Keratinocyte (primary cell): ENCODE measurements at regions not wholly inside any gene's neighbourhood (a gene's known extent, or its start where the extent isn't known, plus 50 kb on each side); places are given as distances from the start of the nearest gene placed in this dataset.

Source experiments
- DNase-seq: peaks from one replicate; pipeline ENCODE4 v3.0.0-alpha.2; 2011; ENCODE audit warnings: low read depth, missing footprints, low spot score
- FAIRE-seq: peaks from 2 replicates; lab custom pipeline; 2011; peaks lifted over from hg19 to GRCh38; lab: Jason Lieb, UNC
- H2AFZ ChIP-seq: 2 replicates; pipeline ENCODE4 v1.6.0; 2012; ENCODE audit warnings: low read length, control low read depth, inconsistent platforms; ENCODE audit not compliant: control insufficient read depth
- H3K27ac ChIP-seq: 2 replicates; pipeline ENCODE4 v1.5.1; 2011; ENCODE audit warnings: low read length; ENCODE audit not compliant: control insufficient read depth, insufficient read depth
- H3K27me3 ChIP-seq: 3 replicates; pipeline ENCODE4 v1.6.0; 2011; ENCODE audit warnings: low read length; ENCODE audit not compliant: control insufficient read depth, insufficient read depth; ENCODE audit errors: extremely low read depth
- H3K36me3 ChIP-seq, 2 experiments: 2 replicates in 1 of 2; 3 replicates in 1 of 2; pipeline ENCODE4 v1.5.1; 2011; ENCODE audit warnings: low read length in 2 of 2, mild to moderate bottlenecking in 1 of 2; ENCODE audit not compliant: control insufficient read depth in 2 of 2, insufficient read depth in 2 of 2; ENCODE audit errors: extremely low read depth in 1 of 2
- H3K4me1 ChIP-seq: 3 replicates; pipeline ENCODE4 v1.5.1; 2011; ENCODE audit warnings: low read length; ENCODE audit not compliant: control insufficient read depth, insufficient read depth; ENCODE audit errors: extremely low read depth
- H3K4me2 ChIP-seq: 3 replicates; pipeline ENCODE4 v1.6.0; 2011; ENCODE audit warnings: low read depth, low read length; ENCODE audit not compliant: control insufficient read depth, insufficient read depth; ENCODE audit errors: extremely low read depth
- H3K4me3 ChIP-seq, 3 experiments: fragments of 200-600 bp in 1 of 3; sonication (generic) in 1 of 3; 2 replicates in 2 of 3; 3 replicates in 1 of 3; pipeline ENCODE4 v1.5.1; 2011 to 2016; ENCODE audit warnings: low read length in 3 of 3, mild to moderate bottlenecking in 3 of 3, control low read depth in 2 of 3, inconsistent platforms in 1 of 3, low read depth in 1 of 3, mixed read lengths in 1 of 3, mixed run types in 1 of 3, moderate library complexity in 1 of 3; ENCODE audit not compliant: control insufficient read depth in 2 of 3, insufficient read depth in 2 of 3; ENCODE audit errors: extremely low read depth in 1 of 3
- H3K79me2 ChIP-seq: 2 replicates; pipeline ENCODE4 v1.6.0; 2012; ENCODE audit warnings: low read length; ENCODE audit not compliant: control insufficient read depth, insufficient read depth
- H3K9ac ChIP-seq: 3 replicates; pipeline ENCODE4 v1.6.0; 2011; ENCODE audit warnings: low read length; ENCODE audit not compliant: control insufficient read depth, insufficient read depth; ENCODE audit errors: extremely low read depth
- H3K9me1 ChIP-seq: 3 replicates; pipeline ENCODE4 v1.6.0; 2011; ENCODE audit warnings: low read length; ENCODE audit not compliant: control insufficient read depth, insufficient read depth; ENCODE audit errors: extremely low read depth
- H3K9me3 ChIP-seq: 2 replicates; pipeline ENCODE4 v1.5.1; 2012; ENCODE audit warnings: low read depth, low read length; ENCODE audit not compliant: control insufficient read depth
- H4K20me1 ChIP-seq: 3 replicates; pipeline ENCODE4 v1.6.0; 2011; ENCODE audit warnings: low read length; ENCODE audit not compliant: control insufficient read depth, insufficient read depth; ENCODE audit errors: extremely low read depth
- EZH2 ChIP-seq: IDR thresholded peaks from one replicate; pipeline ENCODE4 v1.6.1; 2012; ENCODE audit warnings: inconsistent platforms, mild to moderate bottlenecking, low read length, moderate library complexity
- dilution Hi-C: fragments of 300-500 bp; cut with MboI; formaldehyde crosslinking; loops from one replicate; pipeline ENCODE4 v1.7.0; 2020; ENCODE audit warnings: low sequenced_read_pairs; ENCODE audit not compliant: extremely low pct_ligation_motif_present
- TF ChIP-seq, protein P1 (sequence below), 3 experiments: IDR thresholded peaks in 1 of 3; conservative IDR thresholded peaks in 1 of 3; optimal IDR thresholded peaks in 1 of 3; 2 replicates in 2 of 3; 3 replicates in 1 of 3; pipeline versions ENCODE3 to v1.5.1; 2011; ENCODE audit warnings: low read length in 3 of 3, mild to moderate bottlenecking in 3 of 3, moderate library complexity in 2 of 3, control low read depth in 1 of 3, inconsistent platforms in 1 of 3; ENCODE audit not compliant: insufficient read depth in 2 of 3; ENCODE audit errors: extremely low read depth in 1 of 3

GRCh38 chr1:237975376-237975775, 84.7 kb upstream of the ZP4 start:
- Histone ChIP-seq H4K20me1 (no peaks in the 10 kb centered on the region), H3K9ac (no peak overlapping the region), H3K27ac (no peak overlapping the region), H3K27me3 (no peaks in the 10 kb centered on the region), H3K79me2 (no peaks in the 10 kb centered on the region), H3K9me1 (no peaks in the 10 kb centered on the region), H3K4me2 (no peak overlapping the region), H2AFZ (no peak overlapping the region), H3K4me3 (no peak overlapping the region), H3K9me3 (no peaks in the 10 kb centered on the region), H3K36me3 (no peaks in the 10 kb centered on the region), H3K4me1 (no peaks in the 10 kb centered on the region)
- DNase-seq (no peak), FAIRE-seq (no peak)
- dilution Hi-C loops: no loop called here
- TF ChIP-seq EZH2: no peak
- TF ChIP-seq, protein P1, sequence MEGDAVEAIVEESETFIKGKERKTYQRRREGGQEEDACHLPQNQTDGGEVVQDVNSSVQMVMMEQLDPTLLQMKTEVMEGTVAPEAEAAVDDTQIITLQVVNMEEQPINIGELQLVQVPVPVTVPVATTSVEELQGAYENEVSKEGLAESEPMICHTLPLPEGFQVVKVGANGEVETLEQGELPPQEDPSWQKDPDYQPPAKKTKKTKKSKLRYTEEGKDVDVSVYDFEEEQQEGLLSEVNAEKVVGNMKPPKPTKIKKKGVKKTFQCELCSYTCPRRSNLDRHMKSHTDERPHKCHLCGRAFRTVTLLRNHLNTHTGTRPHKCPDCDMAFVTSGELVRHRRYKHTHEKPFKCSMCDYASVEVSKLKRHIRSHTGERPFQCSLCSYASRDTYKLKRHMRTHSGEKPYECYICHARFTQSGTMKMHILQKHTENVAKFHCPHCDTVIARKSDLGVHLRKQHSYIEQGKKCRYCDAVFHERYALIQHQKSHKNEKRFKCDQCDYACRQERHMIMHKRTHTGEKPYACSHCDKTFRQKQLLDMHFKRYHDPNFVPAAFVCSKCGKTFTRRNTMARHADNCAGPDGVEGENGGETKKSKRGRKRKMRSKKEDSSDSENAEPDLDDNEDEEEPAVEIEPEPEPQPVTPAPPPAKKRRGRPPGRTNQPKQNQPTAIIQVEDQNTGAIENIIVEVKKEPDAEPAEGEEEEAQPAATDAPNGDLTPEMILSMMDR (optimal IDR thresholded peaks at IDR 0.05 in 1 of 3, IDR thresholded peaks at IDR 0.05 in 1 of 3, conservative IDR thresholded peaks at IDR 0.05 in 1 of 3; ENCODE audit: extremely low read depth in 1 of 3, insufficient read depth in 2 of 3, low read length in 3 of 3): no peak

DNA sequence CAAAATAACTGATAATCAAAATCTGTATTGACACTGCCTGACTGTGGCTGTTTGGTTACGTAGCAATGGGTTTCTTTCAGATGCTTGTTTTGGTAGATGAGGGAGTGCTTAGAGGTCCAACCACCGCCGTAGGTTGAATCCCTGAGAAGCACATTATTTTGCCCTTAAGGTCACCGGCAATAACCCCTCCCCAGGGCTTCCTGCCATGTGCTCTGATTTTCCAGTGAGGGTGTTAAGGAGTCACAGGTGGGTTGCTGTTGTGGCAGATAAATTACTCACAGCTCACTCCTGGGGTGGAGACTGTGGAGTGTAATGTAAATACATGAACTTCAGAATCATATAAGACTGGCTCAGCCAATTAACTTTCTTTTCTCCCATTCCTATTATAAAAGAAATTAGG, 81.5 kb upstream of the ZP4 start:
- Histone ChIP-seq H3K9me3 (no peaks in the 10 kb centered on the region), H3K4me2 (no peak overlapping the region), H3K36me3 (no peaks in the 10 kb centered on the region), H2AFZ (no peak overlapping the region), H3K27ac (no peak overlapping the region), H3K27me3 (no peaks in the 10 kb centered on the region), H3K79me2 (no peaks in the 10 kb centered on the region), H4K20me1 (no peaks in the 10 kb centered on the region), H3K9me1 (no peaks in the 10 kb centered on the region), H3K4me3 (no peak overlapping the region), H3K4me1 (no peaks in the 10 kb centered on the region), H3K9ac (no peak overlapping the region)
- no peak for TF ChIP-seq EZH2
- TF ChIP-seq, protein P1 (optimal IDR thresholded peaks at IDR 0.05 in 1 of 3, IDR thresholded peaks at IDR 0.05 in 1 of 3, conservative IDR thresholded peaks at IDR 0.05 in 1 of 3; ENCODE audit: extremely low read depth in 1 of 3, insufficient read depth in 2 of 3, low read length in 3 of 3): no peak
- FAIRE-seq (no peak), DNase-seq (no peak)
- dilution Hi-C loops: no loop called here
